Choroid plexus epithelial cell (primary cell): ENCODE measurements at regions not wholly inside any gene's neighbourhood (a gene's known extent, or its start where the extent isn't known, plus 50 kb on each side); places are given as distances from the start of the nearest gene placed in this dataset.

Source experiments
- DNase-seq: peaks from one replicate; pipeline ENCODE4 v3.0.0-alpha.2; 2010; ENCODE audit warnings: low read depth
- H3K4me3 ChIP-seq: 2 replicates; pipeline ENCODE4 v1.5.1; 2011; ENCODE audit warnings: low read depth, mild to moderate bottlenecking, control low read depth, low read length, moderate library complexity
- CTCF ChIP-seq: conservative IDR thresholded peaks from 2 replicates; pipeline ENCODE4 v1.5.1; 2011; ENCODE audit warnings: low read depth, mild to moderate bottlenecking, control low read depth, inconsistent platforms, low read length, moderate library complexity

- H3K4me3 ChIP-seq = no peak overlapping the region
- no peak for DNase-seq
- TF ChIP-seq CTCF = no peak
Measured at GRCh38 chr5:75894482-75894881, 177.2 kb upstream of the POC5 start.

DNA sequence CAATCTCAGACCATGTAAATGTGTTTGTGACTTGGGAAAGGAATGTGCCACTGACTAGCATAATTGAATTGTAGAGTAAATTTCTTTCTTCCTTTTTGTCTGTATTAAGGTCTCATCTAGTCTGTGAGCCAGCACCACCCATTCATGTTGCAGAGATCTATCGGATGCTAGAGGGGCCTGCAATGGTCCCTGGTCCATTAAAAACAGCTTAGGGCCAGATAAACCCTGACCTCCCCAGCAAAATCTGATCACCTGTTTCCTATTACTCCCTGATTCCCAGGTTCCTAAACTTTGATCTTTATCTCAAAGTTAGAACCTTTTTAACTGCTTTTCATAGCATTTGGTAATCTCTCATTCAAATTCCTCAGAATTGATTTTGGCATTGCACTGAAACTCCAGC is 174.5 kb upstream of the POC5 start:
- no peak overlapping the region for H3K4me3 ChIP-seq
- TF ChIP-seq CTCF = no peak
- no peak for DNase-seq

- no peak for TF ChIP-seq CTCF
- no peak for DNase-seq
- no peak overlapping the region for H3K4me3 ChIP-seq
Measured at GRCh38 chr5:75891020-75891419, 173.8 kb upstream of the POC5 start.

DNA sequence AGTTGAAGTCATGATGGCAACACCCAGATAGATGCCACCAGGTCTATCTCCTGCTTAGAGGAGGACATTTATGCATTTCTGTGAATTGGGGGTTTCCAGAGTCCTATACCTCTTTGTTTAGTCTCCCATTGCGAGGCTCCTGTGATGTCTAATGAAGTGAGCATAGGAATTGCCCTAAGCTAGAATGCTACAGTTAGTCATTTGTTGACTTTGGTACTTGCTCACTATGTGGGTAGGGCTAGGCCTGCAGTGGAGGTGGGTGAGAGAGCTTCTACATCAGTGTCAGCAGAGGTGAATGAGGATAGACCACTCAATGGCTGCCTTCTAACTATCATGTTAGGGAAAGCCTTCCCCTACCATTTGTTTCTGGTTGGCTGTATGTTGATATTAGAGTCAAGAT is 173.3 kb upstream of the POC5 start:
- no peak for TF ChIP-seq CTCF
- no peak overlapping the region for H3K4me3 ChIP-seq
- no peak for DNase-seq

GRCh38 chr5:75886706-75887105 is 169.5 kb upstream of the POC5 start:
- DNase-seq = peak; percentile 13
- no peak for TF ChIP-seq CTCF
- H3K4me3 ChIP-seq = no peak overlapping the region

DNA sequence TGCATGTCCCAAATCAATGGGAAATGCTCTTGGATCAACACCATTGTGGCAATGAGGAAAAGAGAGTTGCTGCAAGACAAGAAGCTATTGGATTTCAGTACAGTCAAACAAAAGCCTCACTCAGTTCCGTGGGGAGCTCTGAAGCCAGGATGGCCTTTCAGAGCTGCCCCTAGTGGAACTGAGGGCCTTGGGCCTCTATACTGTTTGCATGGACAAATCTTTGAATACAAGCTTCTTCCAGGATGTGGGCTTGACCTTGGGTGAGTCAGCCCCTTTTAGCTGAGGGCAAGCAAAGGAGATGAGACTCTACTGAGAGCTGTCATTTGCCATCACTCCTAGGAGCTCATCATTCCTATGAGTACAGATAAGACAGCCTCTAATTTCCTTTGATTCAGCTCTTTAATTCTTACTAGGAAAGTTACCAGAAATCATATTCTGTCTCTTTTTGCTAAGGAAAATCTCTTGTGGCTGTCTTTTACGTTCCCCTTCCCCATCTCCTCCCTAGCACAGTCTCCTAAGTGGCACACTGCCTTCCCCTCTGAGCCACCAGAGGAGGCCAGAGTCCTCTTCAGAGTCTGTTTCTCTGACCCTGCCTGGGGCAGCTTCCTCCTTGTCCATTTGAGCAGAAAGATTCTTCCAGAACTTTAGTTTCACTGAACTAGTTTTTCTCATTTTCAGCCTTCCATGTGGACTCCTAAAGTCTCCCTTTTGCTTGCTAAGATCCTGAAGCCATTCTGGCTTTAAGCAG is 168.8 kb upstream of the POC5 start:
- TF ChIP-seq CTCF = peak; percentile 6
- H3K4me3 ChIP-seq = no peak overlapping the region
- peak; percentile 2 for DNase-seq

GRCh38 chr5:75885321-75885720 is 168.1 kb upstream of the POC5 start:
- no peak for TF ChIP-seq CTCF
- DNase-seq = no peak
- no peak overlapping the region for H3K4me3 ChIP-seq
